ENCODE measurements at regions not wholly inside any gene's neighbourhood (a gene's known extent, or its start where the extent isn't known, plus 50 kb on each side); places are given as distances from the start of the nearest gene placed in this dataset.
"Not testable (repeated sequence)": the region's sequence is repeated elsewhere in the genome, so short reads cannot be mapped to it uniquely, and the experiment has no call there.

DNA sequence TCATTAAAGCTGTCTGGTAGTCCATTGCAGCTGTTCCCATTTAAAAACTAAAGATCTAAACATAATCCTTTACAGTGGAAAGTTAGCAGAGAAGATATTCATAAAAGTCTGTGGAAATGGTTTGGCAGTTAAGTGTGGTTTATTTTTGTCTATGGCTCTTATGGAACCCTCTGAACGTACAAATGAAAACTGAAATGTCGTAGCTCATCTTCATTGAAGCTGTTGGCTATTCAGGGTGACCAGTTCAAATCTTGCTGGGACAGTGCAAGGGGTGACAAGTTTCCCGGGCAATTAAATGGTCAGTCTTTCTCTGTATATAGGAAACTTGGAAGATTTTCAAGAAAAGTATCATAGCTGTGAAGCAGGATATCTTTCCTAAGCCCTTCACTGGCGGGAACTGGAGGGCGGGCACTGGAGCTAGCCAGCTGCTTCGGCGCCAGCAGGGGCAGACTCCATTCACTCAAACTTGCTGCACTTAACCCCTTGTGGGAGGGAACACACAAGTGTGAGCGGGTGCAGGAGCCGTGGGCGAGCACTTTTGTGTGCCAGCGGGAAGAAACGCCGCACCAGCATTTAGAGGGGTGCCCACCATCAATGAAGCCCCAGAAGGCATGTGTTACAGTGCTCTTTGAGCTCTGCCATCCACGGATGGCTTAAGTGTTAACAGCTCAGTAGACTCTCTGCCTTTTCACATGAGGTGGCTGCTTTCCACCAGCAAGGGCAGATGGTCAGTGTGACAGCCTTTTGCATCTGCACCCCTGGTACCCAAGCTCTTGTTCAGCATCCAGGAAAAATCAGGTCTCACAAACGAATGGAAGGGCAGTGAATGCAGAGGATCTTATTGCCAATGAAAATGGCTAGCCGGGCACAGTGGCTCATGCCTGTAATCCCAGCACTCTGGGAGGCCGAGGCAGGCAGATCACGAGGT, 232.1 kb upstream of the KAZN start:
- no peak for DNase-seq

DNA sequence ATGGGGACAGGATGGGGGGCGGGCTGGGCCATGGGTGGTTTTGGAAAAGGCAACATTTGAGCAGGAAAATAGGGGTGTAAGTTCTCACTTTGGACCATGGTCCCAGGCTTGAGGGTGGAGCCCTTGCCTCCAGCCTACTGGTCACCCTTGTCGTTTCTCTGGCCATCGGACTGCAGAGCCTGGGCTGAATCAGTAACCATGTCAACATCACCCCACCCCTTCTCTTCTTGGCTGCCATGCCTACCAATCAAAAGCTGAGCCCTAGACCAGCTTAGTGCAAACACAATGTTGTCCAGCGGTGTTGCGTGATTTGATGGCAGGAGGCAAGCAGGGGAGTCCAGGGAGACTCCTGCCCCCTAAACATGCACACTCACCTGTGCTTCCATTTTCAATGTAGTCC, 231.0 kb upstream of the KAZN start:
- no peak for DNase-seq

DNA sequence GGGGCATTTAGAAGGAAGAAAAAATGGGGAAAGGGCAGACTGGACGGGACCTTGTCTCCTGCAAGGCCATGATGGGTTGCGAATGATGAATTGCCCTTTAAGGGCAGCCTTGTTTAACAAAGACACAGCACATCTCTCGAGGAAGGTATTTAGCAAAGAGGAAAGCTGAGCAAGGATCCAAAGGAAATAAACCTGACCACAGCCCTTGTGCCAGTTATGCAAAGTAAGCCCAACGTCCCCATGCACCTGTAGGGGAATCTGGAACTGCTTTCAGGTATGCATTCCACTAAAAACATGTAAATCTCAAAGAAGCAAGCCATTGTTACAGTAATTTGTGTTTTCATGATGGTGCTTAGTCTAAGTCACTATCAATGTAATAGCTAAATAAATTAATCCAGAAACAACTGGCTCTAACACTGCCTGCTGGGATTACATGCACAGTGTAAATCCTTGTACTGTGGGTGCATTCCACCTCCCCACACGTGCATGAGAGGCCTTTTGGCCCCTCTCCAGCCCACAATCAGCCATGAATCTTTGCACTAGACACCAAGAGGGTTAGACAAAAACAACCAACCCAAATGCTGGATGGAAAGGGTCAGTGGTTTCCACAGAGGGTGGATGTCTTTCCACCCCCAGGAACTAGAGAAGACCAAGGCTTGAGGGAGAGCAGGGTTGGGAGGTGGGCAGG, 228.8 kb upstream of the KAZN start:
- no peak for DNase-seq

DNA sequence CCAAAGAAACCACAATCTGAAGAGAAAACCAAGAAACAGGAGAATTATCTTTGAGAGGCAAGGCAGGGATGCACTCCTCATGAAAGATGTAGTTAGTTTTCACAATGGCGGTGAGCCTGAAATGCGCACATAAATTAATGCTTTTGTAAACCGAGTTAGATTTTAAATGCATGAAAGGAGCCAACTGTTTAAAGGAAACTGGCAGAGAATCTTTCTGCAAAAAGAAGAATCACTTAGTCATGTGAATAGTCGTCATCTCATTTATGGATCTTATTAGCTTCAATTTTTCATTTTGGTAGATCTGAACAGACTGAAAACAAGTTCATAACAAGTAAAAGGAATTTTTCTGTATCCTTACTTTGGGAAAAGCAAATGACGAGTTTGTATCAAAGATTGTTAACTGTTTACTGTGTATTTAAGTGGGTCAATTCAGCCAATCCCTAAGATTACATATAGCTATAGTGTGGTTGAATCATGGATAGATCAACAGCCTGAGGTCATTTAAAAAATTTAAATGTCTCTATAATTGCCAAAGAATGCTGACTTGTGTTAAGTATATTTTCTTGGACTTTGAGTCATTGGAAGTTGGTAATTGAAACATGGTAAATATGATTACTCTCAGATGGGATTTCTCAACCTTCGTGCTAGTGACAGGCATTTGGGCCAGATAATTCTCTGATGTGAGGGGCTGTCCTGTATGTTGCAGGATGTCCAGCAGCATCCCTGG, 226.6 kb upstream of the KAZN start:
- no peak for DNase-seq

DNA sequence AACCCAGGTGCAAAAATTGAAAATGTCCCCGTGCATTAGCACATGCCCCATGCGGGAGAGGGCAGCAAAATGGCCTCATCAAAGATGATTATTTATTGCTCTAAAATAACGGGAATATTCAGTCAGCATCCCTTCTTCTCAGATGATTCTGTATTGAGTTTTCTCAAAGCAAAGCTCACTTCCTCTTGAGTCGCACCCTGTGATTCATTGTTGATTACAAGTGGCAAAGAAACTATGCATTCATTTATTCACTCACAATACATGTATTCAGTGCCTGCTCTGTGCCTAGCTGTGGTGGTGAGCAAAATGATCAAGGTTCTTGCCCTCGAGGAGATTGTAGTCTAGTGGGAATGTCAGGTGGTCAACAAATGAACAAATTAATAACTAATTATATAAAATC, 226.0 kb upstream of the KAZN start:
- no peak for DNase-seq

DNA sequence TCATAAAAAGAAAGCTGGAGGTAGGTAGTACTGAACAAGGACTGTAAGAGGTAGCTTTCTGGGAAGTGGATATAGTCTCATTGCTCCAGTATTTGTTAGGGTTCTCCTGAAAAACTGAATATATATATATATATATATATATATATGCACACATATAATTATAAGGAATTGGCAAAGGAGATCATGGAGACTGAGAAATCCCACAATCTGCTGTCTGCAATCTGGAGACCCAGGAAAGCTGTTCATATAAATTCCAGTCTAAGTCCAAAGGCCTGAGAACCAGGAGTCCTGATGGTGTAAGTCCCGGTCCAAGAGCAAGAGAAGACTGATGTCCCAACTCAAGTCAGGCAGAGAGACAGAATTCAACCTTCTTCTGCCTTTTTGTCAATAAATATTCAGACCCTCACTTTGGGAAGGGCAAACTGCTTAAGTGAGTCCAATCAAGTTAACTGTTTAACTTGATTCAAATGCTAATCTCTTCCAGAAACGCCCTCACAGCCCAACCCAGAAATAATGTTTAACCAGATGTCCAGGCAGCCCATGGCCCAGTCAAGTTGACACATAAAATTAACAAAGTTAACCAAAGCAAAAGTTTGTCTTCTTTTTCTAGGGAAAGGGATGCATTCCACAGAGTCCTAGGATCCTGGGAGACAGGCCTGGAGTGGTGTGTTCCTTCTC, 225.3 kb upstream of the KAZN start:
- DNase-seq, result no peak

DNA sequence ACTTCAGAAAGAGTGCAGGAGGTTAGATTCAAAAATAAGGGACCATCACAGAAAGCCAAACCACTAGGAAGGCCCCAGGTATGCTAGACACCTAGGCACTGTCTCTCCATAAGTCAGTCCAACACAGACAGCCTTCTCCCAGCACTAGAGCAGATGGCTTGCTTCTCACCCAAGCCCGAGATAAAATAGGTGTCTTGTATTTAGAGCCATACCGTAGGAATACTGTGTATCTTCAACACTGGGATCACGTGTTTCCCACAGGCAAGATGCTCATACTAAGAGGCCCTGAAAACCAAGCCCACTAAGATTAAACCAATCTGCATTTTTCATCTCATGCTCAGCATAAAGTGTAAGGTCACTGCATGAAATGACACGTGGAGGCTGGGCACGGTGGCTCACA, 223.3 kb upstream of the KAZN start:
- no peak for DNase-seq

DNA sequence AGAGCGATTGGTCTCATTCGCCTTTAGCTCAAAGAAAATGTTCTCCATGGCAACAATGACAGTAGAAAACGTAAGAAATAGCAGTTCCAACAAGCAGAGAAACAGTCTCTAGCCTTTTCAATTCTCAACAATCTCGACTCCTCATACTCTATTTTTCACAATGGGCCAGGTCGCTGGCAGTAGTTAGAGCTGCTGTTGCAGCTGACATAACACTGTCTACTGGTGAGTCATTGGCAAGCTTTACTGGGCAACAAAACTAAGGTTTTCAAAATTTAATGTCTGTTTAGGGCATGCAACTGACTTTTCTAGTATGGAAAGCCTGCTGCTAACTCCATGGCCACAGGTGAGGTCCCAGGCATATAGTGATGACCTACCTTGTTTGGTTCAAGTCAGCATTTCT, 221.1 kb upstream of the KAZN start:
- no peak for DNase-seq

DNA sequence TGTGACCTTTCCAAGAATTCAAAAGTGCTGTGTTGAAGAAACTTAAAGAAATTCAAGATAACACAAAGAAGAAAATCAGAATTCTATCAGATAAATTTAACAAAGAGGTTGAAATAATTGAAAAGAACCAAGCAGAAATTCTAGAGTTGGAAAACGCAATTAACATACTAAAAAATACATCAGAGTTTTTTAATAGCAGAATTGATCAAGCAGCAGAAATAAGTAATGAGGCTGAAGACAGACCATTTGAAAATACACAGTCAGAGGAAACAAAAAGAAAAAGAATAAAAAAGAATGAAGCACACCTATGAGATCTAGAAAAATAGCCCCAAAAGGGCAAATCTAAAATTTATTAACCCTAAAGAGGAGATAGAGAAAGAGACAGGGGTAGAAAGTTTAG, 218.1 kb upstream of the KAZN start:
- DNase-seq, result no peak

DNA sequence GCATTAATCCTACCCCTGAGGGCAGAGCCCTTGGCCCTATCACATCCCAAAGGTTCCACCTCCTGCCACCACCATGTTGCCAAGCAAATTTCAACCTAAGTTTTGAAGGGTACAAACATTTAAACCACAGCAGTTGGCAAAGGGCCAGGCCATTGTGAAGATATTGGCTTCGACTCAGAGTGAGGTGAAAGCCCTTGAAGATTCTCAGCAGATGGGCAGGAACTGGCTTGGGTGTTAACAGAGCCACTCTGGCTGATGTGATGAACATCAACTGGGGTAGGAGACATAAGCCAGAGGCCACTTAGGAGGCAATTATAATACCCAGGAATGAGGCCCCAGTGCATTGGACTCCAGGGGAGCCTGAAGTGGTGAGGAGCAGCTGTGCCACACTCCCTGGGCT, 207.7 kb upstream of the KAZN start:
- no peak for DNase-seq

DNA sequence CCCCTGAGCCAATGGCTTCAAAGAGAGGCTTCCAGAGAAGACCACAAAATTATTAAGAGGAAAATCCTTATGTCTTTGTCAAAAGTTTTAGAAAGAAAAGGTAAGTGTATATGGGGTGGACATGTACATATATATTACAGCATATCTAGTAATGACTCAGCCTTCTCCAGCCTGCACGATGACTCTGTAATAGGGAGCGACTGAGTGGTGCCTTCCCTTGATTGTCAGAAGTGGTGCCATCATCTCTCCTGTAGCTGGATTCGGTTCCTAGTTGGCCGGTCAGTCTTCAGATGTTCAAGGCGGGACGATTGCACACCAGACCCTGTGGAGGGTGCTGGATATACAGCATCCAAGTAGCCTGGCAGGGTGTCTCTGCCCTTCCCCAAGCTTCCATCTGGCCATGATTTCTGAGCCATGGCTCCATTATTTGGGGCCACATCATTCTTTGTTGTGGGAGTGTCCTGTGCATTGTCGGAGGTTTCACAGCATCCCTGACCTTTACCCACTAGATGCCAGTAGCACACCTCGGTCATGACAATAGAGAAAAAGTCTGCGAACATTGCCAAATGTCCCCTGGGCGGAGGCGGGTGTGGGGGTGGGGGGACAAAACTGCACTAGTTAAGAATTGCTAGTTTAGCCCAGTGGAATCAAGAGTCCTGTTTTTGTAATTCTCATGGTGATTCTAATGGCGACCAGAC, 206.2 kb upstream of the KAZN start:
- DNase-seq, result no peak

DNA sequence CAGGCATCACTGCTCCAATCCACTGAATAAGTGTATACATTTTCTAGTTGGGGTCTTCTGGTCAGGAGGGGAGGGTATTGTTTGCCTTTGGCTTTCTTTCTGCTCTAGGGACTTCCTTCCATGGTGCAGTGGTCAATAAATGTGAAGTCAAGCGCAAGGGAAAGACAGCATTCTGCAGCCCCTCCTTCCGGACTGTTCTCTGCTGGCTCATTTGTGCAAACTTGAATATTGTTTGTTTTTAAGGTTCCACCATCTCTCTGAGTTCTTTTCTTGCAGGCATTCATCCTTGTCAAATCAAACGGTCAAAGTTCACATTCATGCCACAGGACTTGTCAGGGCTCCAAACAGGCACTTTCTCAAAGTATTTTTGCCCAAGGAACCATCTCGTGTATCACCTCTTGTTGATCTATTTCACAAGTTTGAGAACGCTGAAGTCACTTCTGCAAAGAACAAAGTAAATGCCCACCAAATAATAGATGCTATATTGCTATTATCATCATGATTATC, 205.6 kb upstream of the KAZN start:
- DNase-seq, result no peak

DNA sequence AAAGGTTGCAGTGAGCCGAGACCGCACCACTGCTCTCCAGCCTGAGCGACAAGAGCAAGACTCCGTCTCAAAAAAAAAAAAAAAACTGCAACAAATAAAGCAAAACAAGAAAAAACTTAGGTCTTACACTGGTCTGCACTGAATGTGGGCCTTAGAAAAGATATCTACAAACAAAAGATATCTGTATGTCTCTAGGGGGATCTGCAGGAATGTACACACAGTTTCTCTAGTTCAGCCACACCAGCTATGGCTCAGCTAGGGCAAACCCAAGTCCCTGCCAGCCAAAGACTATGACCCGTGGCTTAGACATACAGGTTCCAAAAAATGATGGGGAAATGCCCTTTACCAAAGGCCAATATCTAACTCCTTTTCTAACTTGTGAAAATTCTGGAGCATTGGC, 202.4 kb upstream of the KAZN start:
- no peak for DNase-seq

DNA sequence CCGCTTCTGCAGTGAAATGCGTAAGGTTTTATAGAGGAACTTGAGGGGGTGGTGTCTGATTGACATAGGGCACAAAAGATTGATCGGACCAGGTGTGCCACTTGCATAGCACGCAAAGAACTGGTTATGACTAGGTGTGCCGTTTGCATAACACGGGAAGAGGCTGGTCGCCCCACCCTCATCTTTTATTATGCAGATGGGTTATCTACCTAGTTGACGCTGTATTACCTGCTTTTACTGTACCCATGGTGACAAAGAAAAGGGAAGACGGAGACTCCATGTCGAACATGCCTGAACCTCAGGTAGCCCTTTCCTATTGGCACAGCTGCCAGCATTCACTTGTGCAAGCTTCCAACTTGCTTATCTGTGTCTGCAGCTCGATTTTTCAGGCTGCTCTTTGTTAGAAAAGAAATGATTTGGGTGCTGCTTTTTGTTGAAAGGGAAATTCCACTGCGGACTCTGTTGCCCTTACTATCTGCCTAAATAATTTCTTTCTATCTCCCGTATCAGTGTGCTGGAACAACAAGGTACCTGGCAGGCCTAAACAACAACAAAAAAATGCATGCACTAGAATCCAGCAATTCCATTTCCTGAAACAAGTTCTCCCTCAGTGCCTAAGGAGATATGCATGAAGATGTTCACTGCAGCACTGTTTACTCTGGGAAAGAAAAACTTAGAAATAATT, 194.4 kb upstream of the KAZN start:
- DNase-seq, result no peak

DNA sequence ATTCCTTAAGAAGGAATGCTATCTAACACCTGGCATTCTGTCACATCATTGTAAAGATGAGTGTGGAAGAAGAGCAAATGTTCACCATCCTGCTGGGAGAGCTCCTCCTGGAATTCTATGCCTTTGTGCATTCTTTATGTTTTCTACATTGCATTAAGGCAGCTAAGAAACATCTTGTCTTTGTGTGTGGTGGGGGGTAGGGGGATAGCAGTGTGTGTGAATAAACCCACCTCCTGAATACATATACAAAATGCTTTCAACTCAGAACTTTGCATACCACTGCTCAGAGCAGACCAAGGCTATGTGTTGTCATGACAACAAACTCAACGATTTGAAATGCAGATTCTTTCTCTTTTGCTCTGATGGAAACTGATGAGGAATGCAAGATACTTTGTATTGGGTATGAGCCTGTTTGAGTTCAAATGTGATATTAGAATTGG, 193.6 kb upstream of the KAZN start:
- DNase-seq, result no peak

DNA sequence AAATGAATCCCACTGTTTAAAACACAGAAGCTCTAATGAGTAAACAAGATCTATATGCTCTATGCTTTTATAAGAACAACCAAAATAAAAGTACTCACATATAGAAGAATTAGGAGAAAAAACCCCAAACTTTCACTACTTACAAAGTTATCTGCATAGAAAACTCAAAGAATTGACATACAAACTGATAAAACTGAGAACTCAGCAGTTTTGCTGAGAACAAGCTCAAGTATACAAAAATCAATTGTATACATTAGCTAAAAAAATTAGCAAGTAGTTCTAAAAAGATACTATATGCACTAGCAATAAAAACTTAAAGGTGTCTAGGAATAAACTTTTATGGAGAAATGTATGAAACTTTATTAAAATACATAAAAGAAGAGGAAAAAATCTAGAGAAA, 186.2 kb upstream of the KAZN start:
- DNase-seq, result no peak

DNA sequence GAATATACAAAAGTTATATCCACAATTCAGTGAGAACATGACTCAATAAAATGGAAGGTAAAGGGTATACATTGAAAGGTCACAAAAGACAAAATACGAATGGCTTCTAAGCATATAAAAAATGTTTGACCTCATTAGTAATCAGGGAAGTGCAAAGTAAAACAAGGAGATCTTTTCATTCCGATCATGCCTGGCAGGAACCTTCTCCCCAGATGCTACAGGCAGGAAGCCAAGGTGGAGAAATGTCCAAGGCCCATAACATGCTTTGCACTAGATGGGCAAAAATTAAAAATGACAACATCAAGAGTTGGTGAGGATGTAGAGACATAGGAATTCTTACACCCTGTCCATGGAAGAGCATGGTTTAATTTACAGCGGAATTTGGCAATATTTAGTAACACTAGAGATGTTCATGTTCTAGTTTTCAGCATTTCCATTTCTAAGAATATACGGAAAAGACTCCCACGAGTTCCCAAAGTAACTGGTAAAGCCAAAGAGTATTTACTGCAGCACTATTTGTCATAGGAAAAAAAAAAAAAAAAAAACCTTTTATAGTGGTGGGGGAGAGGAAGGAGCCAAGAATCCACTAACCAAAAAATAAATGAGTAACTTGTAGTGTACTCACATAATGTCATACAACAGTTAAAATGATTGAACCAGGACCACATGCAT, 184.5 kb upstream of the KAZN start:
- no peak for DNase-seq

DNA sequence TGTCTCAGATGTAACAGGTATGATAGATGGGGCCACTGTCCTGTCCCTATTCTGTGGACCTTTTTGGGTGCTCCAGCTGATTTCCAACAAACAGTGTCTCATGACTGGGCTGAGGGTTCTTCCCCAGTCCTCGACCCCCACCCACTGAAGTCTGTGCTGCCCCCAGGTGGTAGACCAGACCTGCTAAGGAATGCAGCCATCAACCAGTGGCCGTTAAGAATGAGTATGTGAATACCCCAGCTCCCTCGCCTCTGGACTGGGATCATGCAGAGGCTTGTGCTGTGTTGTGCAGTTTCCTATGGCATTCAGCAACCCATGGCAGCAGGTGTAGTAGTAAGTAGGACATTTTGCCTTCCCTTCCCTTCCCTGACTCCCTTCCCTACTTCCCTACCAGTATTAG, 183.1 kb upstream of the KAZN start:
- no peak for DNase-seq

DNA sequence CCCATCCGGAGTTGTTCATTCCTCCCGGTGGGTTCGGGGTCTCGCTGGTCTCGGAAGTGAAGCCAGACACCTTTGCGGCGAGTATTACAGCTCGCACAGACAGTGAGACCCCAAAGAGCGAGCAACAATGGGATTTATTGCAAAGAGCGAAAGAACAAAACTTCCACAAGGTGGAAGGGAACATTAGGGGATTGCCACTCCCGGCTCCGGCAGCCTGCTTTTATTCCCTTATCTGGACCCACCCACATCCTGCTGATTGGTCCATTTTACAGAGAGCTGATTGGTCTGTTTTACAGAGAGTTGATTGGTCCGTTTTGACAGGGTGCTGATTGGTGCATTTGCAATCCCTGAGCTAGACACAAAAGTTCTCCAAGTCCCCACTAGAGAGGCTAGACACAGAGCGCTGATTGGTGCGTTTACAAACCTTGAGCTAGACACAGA, 178.7 kb upstream of the KAZN start:
- DNase-seq, result not testable (repeated sequence)

DNA sequence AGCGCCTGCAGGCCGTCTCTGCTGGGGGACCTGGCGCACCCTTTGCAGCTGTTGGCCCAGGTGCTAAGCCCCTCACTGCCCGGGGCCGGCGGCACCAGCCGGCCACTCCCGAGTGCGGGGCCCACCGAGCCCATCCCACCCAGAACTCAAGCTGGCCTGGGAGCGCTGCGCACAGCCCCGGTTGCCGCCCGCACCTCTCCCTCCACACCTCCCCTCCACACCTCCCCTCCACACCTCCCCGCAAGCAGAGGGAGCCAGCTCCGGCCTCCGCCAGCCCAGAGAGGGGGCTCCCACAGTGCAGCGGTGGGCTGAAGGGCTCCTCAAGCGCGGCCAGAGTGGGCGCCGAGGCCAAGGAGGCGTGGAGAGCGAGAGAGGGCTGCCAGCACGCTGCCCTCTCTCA, 177.8 kb upstream of the KAZN start:
- no peak for DNase-seq
